Kidney (tissue), 13 donors: ENCODE measurements at regions not wholly inside any gene's neighbourhood (a gene's known extent, or its start where the extent isn't known, plus 50 kb on each side); places are given as distances from the start of the nearest gene placed in this dataset.

Source experiments
- DNase-seq, 5 donors: peaks; one replicate each; pipeline ENCODE4 v3.0.0-alpha.2; 2013 to 2020
- FAIRE-seq: peaks from 2 replicates; lab custom pipeline; 2012; peaks lifted over from hg19 to GRCh38; lab: Jason Lieb, UNC
- H3K27ac ChIP-seq, 2 donors: one replicate each; pipeline ENCODE4 v1.7.0; 2013; ENCODE audit warnings: low read depth in 2 of 2, low read length in 2 of 2, inconsistent platforms in 1 of 2
- H3K27me3 ChIP-seq: one replicate; pipeline ENCODE4 v1.7.1; 2013; ENCODE audit warnings: low read length, inconsistent platforms; ENCODE audit not compliant: control insufficient read depth, insufficient read depth
- H3K36me3 ChIP-seq, 3 donors: one replicate each; pipeline versions ENCODE4 v1.7.0 to v1.7.1; 2013; ENCODE audit warnings: low read length in 3 of 3, control low read depth in 1 of 3, inconsistent platforms in 1 of 3; ENCODE audit not compliant: insufficient read depth in 3 of 3, control insufficient read depth in 2 of 3
- H3K4me1 ChIP-seq, 3 donors: one replicate each; pipeline versions ENCODE4 v1.7.0 to v1.7.1; 2013; ENCODE audit warnings: low read length in 3 of 3, inconsistent platforms in 1 of 3, low read depth in 1 of 3; ENCODE audit not compliant: control insufficient read depth in 2 of 3, insufficient read depth in 2 of 3
- H3K4me3 ChIP-seq, 3 donors: one replicate each; pipeline versions ENCODE4 v1.7.0 to v1.8.1; 2013; ENCODE audit warnings: low read length in 3 of 3, control low read depth in 1 of 3, inconsistent platforms in 1 of 3
- H3K9ac ChIP-seq, 3 donors: one replicate each; pipeline versions ENCODE4 v1.7.0 to v1.7.1; 2013; ENCODE audit warnings: low read length in 3 of 3, control low read depth in 1 of 3, inconsistent platforms in 1 of 3
- H3K9me3 ChIP-seq, 3 donors: one replicate each; pipeline versions ENCODE4 v1.7.0 to v1.7.1; 2013; ENCODE audit warnings: low read length in 3 of 3, control low read depth in 1 of 3, inconsistent platforms in 1 of 3; ENCODE audit not compliant: control insufficient read depth in 2 of 3, insufficient read depth in 1 of 3
- intact Hi-C: fragments of 100-400 bp; cut with DNase I; formaldehyde crosslinking; loops from one replicate; pipeline ENCODE4 v1.11.1; 2022
- TF ChIP-seq, protein P1 (sequence below): IDR thresholded peaks from 3 replicates; pipeline ENCODE4 v1.5.1; 2012; ENCODE audit warnings: mild to moderate bottlenecking, moderate library complexity, borderline replicate concordance; ENCODE audit not compliant: insufficient read depth; ENCODE audit errors: extremely low read depth
- donor health status: control.
- donor health status: control.
- donor health status: control.
- donor health status: control.
- donor health status: control.
- donor health status: DM: yes; HTN: yes; CAD: no.
- donor health status: Normal renal cell carcinoma (clear cell type).

DNA sequence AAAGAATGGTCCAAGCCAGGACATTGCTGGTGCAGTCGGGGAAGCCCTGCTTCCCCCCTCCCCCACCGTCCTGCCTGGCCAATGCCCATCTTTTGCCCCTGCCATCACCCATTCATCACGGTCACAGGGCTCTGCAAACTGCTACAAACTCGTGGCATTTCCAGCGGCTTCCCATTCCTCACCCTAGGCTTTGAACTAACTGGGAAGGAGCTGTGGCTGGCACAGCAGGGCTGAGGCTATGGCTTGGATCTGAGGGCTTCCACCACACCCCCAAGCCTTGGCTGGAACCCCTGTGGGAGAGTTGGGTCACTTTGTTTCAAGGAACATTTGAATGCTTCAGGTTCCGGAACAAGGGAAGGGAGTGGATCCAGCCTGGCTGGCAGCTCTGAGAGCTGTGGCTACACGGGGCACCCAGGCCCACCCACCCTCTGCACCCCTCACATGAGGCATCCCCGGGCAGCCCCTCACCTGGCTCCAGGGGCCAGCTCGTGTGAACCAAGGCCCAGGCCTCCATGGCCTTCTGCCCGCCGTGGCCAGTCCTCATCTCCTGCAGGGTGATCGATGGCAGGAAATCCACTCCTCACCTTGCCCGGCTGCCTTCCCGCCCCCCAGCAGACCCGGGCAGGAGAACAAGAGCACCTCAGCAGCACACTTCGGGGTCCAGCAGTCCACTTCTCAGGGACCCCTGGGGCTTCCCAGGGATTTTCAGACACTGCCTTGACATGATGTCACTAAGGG, 58.8 kb upstream of the OTOS start:
- intact Hi-C loops: no loop called here
- peaks cover 0 to 3% (median 3%) of the 10 kb centered on the region in 3 donors for H3K4me1 ChIP-seq

DNA sequence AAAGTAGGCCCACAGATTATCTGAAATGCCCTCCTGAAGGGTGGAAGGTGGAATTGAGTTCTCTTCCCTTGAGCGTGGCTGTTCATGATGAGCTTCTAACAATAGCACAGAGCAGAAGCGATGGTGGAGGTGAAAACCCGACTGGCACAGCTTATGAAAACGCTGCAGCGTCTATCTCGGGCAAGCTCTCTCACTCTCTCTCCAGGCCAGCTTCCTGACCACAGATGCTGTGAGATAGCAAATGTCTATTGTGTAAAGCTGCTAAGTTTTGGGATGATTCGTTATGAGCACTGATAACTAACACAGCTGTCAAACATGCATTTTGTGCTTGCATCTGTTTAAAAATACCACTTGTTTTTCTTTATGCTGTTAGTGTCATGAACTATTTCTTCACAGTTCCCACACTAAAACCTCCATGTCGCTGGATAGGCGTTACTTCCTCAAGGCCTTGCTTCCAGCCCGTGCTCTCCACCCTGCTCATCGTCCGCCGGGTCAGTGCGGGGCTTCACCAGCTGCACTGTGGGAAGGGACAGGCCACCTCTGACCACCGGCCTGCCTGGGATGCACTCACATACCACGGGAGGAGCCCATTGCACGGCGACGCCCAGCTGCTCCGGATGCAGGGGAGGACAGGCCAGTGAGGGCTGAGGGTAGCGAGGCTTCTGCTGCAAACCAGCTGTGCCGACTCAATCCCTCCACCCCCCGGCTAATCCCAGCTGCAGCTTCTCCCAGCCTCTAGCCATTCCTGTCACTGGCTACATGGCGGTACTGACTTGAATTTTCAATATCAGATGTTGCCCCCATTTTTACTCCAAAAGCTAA, 60.0 kb upstream of the OTOS start:
- peaks cover 0 to 3% (median 3%) of the 10 kb centered on the region in 3 donors for H3K4me1 ChIP-seq
- FAIRE-seq: no peak
- H3K36me3 ChIP-seq: no peaks in the 10 kb centered on the region
- TF ChIP-seq, protein P1, sequence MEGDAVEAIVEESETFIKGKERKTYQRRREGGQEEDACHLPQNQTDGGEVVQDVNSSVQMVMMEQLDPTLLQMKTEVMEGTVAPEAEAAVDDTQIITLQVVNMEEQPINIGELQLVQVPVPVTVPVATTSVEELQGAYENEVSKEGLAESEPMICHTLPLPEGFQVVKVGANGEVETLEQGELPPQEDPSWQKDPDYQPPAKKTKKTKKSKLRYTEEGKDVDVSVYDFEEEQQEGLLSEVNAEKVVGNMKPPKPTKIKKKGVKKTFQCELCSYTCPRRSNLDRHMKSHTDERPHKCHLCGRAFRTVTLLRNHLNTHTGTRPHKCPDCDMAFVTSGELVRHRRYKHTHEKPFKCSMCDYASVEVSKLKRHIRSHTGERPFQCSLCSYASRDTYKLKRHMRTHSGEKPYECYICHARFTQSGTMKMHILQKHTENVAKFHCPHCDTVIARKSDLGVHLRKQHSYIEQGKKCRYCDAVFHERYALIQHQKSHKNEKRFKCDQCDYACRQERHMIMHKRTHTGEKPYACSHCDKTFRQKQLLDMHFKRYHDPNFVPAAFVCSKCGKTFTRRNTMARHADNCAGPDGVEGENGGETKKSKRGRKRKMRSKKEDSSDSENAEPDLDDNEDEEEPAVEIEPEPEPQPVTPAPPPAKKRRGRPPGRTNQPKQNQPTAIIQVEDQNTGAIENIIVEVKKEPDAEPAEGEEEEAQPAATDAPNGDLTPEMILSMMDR: no peak
- H3K9ac ChIP-seq: no peak overlapping the region
- H3K27me3 ChIP-seq: no peaks in the 10 kb centered on the region
- peak; percentile 83 to 92 (median 89) for DNase-seq
- no peak overlapping the region for H3K27ac ChIP-seq
- intact Hi-C loops: no loop called here
- no peak overlapping the region for H3K4me3 ChIP-seq
- no peaks in the 10 kb centered on the region for H3K9me3 ChIP-seq

More for the DNA sequence above, 58.8 kb upstream of the OTOS start:
- no peaks in the 10 kb centered on the region for H3K9me3 ChIP-seq
- DNase-seq (peak in 2 of 5 donors; percentile 8 to 26), FAIRE-seq (no peak)
- no peaks in the 10 kb centered on the region for H3K27me3 ChIP-seq
- no peak overlapping the region for H3K27ac ChIP-seq
- H3K4me3 ChIP-seq: no peak overlapping the region
- H3K36me3 ChIP-seq: no peaks in the 10 kb centered on the region
- TF ChIP-seq, protein P1: no peak
- H3K9ac ChIP-seq: no peak overlapping the region

DNA sequence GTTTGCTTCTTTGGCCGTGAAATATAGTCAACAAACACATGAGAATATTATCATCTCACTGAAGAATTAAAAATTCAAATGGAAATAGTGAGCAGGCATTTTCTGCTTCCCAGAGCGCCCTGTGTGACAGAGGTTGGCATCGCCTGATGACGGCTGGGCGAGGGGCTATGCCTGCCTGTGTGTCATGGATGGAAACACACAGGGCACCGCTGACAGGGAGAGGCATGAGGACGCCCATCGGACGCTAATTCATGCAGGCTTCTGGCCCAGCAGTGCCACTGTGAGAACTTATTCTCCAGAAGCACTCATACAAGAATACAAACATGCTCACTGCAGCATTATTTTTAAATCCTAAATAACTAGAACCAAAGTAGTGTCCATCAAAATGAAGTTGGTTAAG, 61.4 kb upstream of the OTOS start:
- no peak overlapping the region for H3K9ac ChIP-seq
- FAIRE-seq: no peak
- no peaks in the 10 kb centered on the region for H3K9me3 ChIP-seq
- H3K36me3 ChIP-seq: no peaks in the 10 kb centered on the region
- no peaks in the 10 kb centered on the region for H3K27me3 ChIP-seq
- intact Hi-C loops: no loop called here
- no peak overlapping the region for H3K27ac ChIP-seq
- TF ChIP-seq, protein P1: no peak
- no peak overlapping the region for H3K4me3 ChIP-seq
- peaks cover 0 to 3% (median 3%) of the 10 kb centered on the region in 3 donors for H3K4me1 ChIP-seq
- DNase-seq: peak in 2 of 5 donors; percentile 23 to 24
